ENCODE measurements at regions not wholly inside any gene's neighbourhood (a gene's known extent, or its start where the extent isn't known, plus 50 kb on each side); places are given as distances from the start of the nearest gene placed in this dataset.

DNA sequence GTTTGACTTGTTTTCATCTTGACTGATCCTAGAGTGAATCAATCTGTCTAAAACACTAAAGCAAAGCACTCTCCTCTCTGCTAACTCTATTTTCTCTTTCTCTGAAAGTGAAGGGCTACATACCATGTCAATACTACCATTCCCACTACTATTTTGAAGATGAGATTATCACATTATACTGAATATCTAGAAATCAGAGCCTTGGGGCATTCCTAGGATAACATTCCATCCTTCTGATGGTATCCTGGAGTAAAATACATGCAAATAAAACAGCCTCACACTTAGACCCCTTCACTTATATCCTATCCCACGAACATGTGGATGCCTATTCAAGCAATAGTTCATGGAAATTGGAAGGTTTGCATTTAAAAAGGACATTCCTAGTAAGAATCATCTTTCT is 309.3 kb upstream of the ACTBL2 start:
- DNase-seq (ENCODE audit: low spot score), result no peak
- H3K9me3 Mint-ChIP-seq, result no peaks in the 10 kb centered on the region

DNA sequence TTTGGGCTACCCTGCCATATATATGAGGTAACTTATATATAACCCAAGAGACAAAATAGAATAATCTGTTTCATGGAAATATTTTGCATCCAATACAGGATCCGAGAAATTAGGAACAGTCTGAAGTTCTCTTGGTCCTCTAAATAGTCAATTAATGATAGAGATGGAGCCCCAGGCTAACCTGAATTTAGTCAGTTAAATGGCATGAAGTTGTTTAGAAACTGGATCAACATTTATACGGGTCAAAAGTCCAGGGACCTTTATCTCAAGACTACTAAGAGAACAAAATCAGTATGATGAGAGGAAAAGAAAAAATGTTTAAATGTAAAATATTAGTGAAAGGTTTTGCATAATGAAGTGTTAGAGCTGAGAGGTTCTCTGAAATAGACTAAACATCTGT is 303.3 kb upstream of the ACTBL2 start:
- H3K36me3 Mint-ChIP-seq (ENCODE audit: low read depth), result no peaks in the 10 kb centered on the region
- no peaks in the 10 kb centered on the region for H3K9me3 Mint-ChIP-seq
- no peak for DNase-seq (ENCODE audit: low spot score)
- H3K27ac Mint-ChIP-seq, result no peak overlapping the region
- H3K27me3 Mint-ChIP-seq (ENCODE audit: low read depth), result peaks cover 7% of the 10 kb centered on the region
- H3K4me1 Mint-ChIP-seq (ENCODE audit: low read depth), result no peaks in the 10 kb centered on the region
- no peak overlapping the region for H3K4me3 Mint-ChIP-seq

More for the DNA sequence above, 309.3 kb upstream of the ACTBL2 start:
- H3K4me1 Mint-ChIP-seq (ENCODE audit: low read depth), result no peaks in the 10 kb centered on the region
- no peak overlapping the region for H3K27ac Mint-ChIP-seq
- H3K27me3 Mint-ChIP-seq (ENCODE audit: low read depth), result peaks cover 2% of the 10 kb centered on the region
- H3K36me3 Mint-ChIP-seq (ENCODE audit: low read depth), result no peaks in the 10 kb centered on the region
- no peak overlapping the region for H3K4me3 Mint-ChIP-seq

DNA sequence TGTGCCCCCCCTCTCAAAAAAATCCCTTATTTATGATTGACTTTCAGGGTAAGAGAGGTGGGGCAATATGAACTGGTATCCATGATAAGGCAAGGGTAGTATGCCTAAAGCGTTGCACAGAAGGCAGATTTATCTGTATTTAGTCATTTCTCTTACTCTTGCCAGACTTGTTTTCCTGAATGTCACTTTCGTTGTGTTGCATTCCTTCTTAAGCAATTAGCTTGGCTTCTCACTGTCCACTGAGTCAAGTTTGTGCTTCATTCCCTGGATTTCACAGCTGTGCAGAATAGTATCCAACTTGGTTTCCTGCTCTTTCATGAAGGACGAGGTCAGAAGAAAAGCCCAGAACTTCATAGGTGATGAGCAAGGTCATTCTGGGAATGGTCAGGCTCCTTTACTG is 301.5 kb upstream of the ACTBL2 start:
- Mint-ChIP-seq H3K27me3 (ENCODE audit: low read depth) (peaks cover 7% of the 10 kb centered on the region), H3K4me1 (ENCODE audit: low read depth) (no peaks in the 10 kb centered on the region), H3K36me3 (ENCODE audit: low read depth) (no peaks in the 10 kb centered on the region), H3K27ac (no peak overlapping the region), H3K4me3 (no peak overlapping the region), H3K9me3 (no peaks in the 10 kb centered on the region)
- DNase-seq (ENCODE audit: low spot score), result no peak

DNA sequence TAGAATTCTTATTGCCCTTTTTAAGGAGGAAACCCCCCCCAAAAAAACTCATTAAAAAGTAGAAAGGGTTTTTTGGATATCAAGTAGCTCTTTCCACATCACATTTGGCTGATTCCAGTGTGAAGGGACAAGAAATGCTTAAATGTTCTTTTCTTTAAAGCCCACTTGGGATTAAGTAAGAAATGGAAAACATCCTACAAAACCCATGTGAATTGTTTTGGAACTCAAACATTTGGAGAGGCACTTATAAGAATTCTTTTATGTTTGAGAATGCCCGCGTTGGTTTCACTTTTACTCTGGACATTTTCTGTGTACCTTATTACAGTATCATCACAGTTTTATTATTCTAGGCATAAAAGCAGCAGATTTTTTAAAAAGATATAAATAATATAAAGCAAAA is 301.1 kb upstream of the ACTBL2 start:
- no peak for DNase-seq (ENCODE audit: low spot score)
- Mint-ChIP-seq H3K36me3 (ENCODE audit: low read depth) (no peaks in the 10 kb centered on the region), H3K4me3 (no peak overlapping the region), H3K27ac (no peak overlapping the region), H3K4me1 (ENCODE audit: low read depth) (no peaks in the 10 kb centered on the region), H3K9me3 (no peaks in the 10 kb centered on the region), H3K27me3 (ENCODE audit: low read depth) (peaks cover 5% of the 10 kb centered on the region)

DNA sequence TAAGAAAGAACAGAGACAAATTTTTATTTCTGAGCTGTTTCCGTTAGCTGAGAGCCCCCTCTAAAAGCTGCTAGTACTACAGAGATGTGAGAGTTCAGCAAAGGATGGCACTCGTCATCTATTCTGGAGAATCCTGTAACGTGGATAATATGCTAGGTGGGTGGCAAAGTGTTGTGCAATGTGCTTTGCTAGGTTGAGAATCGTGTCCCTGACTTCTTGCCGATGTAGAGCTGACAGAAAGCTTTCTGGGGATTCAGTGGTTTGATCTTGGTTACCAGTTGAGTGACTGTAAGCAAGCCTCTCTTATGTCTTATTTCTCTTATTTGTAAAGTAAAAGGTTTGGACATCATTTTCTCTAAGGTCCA is 298.3 kb upstream of the ACTBL2 start:
- Mint-ChIP-seq H3K27ac (no peak overlapping the region), H3K27me3 (ENCODE audit: low read depth) (peaks cover 4% of the 10 kb centered on the region), H3K36me3 (ENCODE audit: low read depth) (no peaks in the 10 kb centered on the region), H3K4me3 (no peak overlapping the region), H3K4me1 (ENCODE audit: low read depth) (no peaks in the 10 kb centered on the region), H3K9me3 (no peaks in the 10 kb centered on the region)
- no peak for DNase-seq (ENCODE audit: low spot score)

DNA sequence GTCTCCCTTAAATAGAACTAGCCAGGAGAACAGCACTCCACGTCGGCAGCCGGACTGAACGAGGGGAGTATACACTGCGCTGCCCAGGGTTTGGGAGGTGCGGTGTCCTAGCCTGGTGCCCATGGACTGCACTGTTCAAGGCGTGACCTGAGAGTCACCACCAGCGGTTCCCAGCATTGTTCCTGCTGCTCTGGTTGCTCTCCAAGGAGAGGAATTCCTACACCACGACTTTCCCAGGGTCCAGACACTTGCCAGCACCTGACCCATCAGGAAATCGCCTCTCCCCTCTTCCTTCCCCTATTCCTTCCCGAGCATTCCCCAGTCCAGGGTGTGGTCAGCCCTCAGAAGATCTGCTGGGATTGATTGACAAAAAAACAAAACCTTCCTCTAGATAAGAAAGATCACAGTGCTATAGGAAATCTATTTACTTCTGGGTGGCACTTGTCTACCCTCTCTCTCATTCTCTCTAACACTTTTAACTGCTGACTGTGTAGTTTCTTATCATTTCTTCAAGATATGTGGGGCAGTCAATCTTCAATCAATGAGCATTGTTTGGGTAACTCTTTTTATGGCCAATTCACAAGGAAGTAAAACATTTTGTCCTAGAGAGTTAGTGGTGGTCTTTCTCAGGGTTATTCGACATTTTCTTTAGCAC is 297.8 kb upstream of the ACTBL2 start:
- no peaks in the 10 kb centered on the region for H3K4me1 Mint-ChIP-seq (ENCODE audit: low read depth)
- H3K27ac Mint-ChIP-seq, result no peak overlapping the region
- no peaks in the 10 kb centered on the region for H3K9me3 Mint-ChIP-seq

DNA sequence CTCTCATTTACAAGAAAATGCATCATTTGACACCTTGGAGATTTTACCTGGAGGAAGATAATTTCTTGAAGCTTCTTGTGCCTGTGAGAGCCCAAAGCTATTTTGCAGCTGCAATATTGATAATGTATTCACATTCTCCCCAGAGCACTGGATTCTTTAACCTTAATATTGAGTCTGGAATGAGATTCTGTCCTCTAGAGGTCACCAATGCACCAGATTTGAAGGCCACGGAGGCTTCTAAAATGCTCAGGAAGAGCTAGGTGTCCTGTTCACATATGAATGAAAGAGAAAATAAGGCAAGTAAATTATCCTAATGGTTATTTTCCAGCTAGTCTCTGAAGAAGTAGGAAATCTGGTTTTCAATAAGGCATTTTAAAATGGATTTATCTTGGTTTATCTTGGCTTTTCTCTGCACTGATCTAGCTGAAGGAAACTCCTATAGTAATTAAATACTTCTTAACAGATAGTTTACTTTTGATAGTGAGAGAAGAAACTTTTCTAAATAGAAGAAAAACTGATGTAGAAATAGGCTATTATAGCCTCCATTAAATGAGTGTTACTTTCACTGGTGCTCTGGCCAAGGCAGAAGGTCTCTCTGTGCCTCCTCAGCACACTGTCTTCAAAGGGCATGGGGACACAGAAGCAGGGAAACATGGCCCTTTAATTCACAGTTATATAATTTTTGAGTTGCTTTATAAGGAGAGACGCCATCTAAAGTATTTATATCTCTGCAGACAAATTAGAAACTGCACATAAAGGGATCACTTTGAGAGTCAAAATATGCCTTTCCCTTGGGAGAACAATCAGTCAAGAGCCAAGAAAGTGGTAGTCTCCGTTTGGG is 297.0 kb upstream of the ACTBL2 start:
- Mint-ChIP-seq H3K9me3 (no peaks in the 10 kb centered on the region), H3K4me3 (no peak overlapping the region), H3K27ac (no peak overlapping the region), H3K27me3 (ENCODE audit: low read depth) (peaks cover 2% of the 10 kb centered on the region), H3K36me3 (ENCODE audit: low read depth) (no peaks in the 10 kb centered on the region), H3K4me1 (ENCODE audit: low read depth) (no peaks in the 10 kb centered on the region)
- DNase-seq (ENCODE audit: low spot score), result no peak

More for the DNA sequence above, 297.8 kb upstream of the ACTBL2 start:
- Mint-ChIP-seq H3K36me3 (ENCODE audit: low read depth) (no peaks in the 10 kb centered on the region), H3K27me3 (ENCODE audit: low read depth) (peaks cover 4% of the 10 kb centered on the region), H3K4me3 (no peak overlapping the region)
- no peak for DNase-seq (ENCODE audit: low spot score)

DNA sequence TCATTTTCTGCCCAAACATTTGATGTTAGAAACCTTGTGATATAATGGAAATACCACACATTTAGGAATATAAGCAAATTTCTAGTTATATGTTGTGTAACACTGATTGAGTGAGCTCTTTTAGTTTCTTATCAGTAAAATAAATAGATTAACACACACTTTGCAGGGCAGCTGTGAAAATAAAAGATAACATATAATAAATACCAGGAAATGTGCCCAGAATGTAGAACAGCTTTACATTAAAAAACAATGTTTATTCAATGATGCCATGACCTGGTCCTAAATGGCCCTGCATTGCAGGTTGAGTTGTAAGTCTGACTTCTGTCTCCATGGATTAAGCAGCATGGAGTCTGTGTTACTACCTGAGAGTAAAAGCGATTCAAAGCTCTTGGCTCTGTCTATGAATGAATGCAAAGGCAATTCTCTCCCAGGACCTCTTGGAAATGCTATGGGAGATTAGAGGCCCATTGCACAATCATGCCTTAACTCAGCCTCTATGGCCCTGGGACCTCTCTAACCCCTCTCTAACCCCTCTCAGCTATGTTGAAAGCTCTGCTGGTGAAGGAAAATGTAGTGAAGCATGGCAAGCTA is 296.0 kb upstream of the ACTBL2 start:
- peaks cover 2% of the 10 kb centered on the region for H3K27me3 Mint-ChIP-seq (ENCODE audit: low read depth)
- H3K4me3 Mint-ChIP-seq, result no peak overlapping the region
- H3K27ac Mint-ChIP-seq, result no peak overlapping the region
- DNase-seq (ENCODE audit: low spot score), result no peak
- no peaks in the 10 kb centered on the region for H3K36me3 Mint-ChIP-seq (ENCODE audit: low read depth)
- no peaks in the 10 kb centered on the region for H3K4me1 Mint-ChIP-seq (ENCODE audit: low read depth)
- H3K9me3 Mint-ChIP-seq, result no peaks in the 10 kb centered on the region

DNA sequence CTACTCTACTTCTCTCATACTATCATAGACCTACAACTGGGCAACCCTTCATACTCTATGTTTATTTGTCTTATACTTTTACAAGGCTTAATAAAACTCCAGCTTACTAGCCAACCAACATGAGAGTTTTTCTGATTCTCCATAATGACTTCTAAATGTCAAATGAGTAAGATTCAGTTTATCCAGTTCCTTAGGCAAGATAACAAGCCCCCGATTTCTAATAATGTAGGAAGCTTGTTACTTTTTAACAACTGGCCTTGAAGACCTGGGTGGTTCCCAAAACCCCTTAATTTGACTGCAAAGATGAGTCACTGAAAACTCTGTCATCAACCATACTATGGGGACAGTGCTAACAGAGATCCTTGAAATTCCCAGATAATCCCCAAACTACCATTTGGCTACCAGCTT is 294.6 kb upstream of the ACTBL2 start:
- Mint-ChIP-seq H3K27me3 (ENCODE audit: low read depth) (peaks cover 2% of the 10 kb centered on the region), H3K4me3 (no peak overlapping the region), H3K4me1 (ENCODE audit: low read depth) (no peaks in the 10 kb centered on the region), H3K36me3 (ENCODE audit: low read depth) (no peaks in the 10 kb centered on the region), H3K9me3 (no peaks in the 10 kb centered on the region), H3K27ac (no peak overlapping the region)
- no peak for DNase-seq (ENCODE audit: low spot score)

DNA sequence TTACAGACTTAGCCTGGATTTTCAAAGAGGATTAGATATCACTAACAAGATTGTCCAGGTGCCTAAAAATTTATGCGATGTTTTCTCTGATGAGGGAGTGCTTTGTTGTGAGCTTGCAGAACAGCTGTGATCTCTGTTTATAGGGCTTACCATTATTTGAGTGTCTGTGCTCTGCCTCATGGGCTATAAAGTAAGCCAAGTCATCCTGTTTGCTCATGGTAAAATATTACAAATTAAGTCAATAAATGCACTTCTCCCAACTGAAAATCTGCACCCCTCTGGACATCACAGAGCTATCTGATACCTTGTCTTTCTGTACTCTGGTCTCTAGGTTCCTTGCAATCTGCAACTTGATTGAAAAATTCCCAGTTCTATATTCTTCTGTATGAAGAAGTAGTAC is 293.4 kb upstream of the ACTBL2 start:
- Mint-ChIP-seq H3K27me3 (ENCODE audit: low read depth) (peaks cover 2% of the 10 kb centered on the region), H3K9me3 (no peaks in the 10 kb centered on the region)

DNA sequence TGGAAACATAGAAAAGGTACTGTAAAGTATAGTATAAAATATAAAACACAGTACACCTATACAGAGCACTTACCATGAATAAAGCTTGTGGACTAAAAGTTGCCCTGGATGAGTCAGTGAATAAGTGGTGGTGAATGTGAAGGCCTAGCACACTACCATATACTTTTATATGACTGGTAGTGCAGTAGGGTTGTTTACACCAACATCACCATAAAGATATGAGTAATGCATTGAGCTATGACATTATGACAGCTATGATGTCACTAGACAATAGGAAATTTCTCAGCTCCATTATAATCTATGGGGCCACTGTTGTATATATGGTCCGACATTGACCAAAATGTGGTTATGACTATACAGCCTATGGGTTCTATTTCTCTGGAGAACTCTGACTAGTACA is 291.8 kb upstream of the ACTBL2 start:
- no peak for DNase-seq (ENCODE audit: low spot score)
- Mint-ChIP-seq H3K9me3 (no peaks in the 10 kb centered on the region), H3K27ac (no peak overlapping the region), H3K4me3 (no peak overlapping the region), H3K27me3 (ENCODE audit: low read depth) (peaks cover 2% of the 10 kb centered on the region), H3K36me3 (ENCODE audit: low read depth) (no peaks in the 10 kb centered on the region), H3K4me1 (ENCODE audit: low read depth) (peaks cover 2% of the 10 kb centered on the region)

More for the DNA sequence above, 293.4 kb upstream of the ACTBL2 start:
- Mint-ChIP-seq H3K4me1 (ENCODE audit: low read depth) (no peaks in the 10 kb centered on the region), H3K36me3 (ENCODE audit: low read depth) (no peaks in the 10 kb centered on the region), H3K4me3 (no peak overlapping the region), H3K27ac (no peak overlapping the region)
- no peak for DNase-seq (ENCODE audit: low spot score)

DNA sequence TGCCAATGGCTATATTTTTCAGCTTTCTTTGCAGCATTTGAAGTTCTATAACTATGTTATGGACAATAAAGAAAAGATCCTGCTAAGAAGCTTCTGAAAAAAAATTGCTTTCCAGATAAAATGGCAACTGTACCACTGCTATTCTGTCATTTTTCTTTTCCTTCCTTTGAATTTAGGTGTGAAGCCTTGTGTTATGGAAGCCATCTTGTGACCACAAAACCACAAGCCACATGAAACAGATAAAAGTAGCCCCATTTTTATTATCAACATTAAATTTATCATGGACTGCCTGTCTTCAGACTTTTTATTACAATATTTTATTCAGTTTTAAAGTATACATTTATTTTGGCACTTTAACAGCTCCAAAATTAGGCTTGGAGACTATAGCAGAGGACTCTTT is 289.9 kb upstream of the ACTBL2 start:
- Mint-ChIP-seq H3K9me3 (no peaks in the 10 kb centered on the region), H3K27ac (no peak overlapping the region), H3K27me3 (ENCODE audit: low read depth) (no peaks in the 10 kb centered on the region), H3K36me3 (ENCODE audit: low read depth) (no peaks in the 10 kb centered on the region), H3K4me3 (no peak overlapping the region), H3K4me1 (ENCODE audit: low read depth) (peaks cover 2% of the 10 kb centered on the region)
- DNase-seq (ENCODE audit: low spot score), result no peak

DNA sequence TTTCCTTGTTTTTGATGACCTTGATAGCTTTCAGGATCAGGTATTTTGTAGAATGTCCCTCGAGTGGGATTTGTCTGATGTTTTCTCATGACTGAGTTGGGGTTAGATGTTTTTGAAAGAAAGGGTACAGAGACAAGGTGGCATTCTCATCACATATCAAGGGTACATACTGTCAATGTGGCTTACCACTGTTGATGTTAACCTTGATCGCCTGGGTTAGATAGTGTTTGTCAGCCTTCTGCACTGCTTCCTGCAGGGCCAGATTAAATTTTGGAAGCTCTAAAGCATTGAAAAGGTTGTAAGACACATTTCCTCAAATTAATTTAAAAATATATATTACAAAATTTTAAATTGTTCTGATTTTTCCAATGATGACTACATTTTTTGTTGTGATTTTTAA is 287.4 kb upstream of the ACTBL2 start:
- Mint-ChIP-seq H3K36me3 (ENCODE audit: low read depth) (no peaks in the 10 kb centered on the region), H3K27me3 (ENCODE audit: low read depth) (no peaks in the 10 kb centered on the region), H3K4me3 (no peak overlapping the region), H3K27ac (no peak overlapping the region), H3K9me3 (no peaks in the 10 kb centered on the region), H3K4me1 (ENCODE audit: low read depth) (peaks cover 2% of the 10 kb centered on the region)
- no peak for DNase-seq (ENCODE audit: low spot score)

DNA sequence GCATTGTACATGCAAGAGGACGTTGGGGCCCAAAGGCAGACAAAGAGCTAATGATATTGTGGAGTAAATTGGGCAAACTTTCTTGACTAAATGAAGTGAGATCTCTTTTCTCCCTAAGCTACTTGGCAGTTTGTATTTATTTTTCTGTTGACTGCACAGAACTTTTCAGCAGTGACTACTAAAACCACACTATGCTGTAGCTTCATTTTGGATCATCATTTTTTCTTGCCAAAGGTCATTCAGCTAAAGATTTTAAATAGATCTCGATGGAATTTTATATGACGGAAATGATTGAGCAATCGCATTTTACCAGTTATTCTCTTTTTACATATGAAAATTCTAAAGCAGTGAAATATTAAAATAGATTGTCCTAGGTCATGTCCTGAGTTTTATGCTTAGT is 286.1 kb upstream of the ACTBL2 start:
- Mint-ChIP-seq H3K4me3 (no peak overlapping the region), H3K4me1 (ENCODE audit: low read depth) (peaks cover 2% of the 10 kb centered on the region), H3K9me3 (no peaks in the 10 kb centered on the region), H3K36me3 (ENCODE audit: low read depth) (no peaks in the 10 kb centered on the region), H3K27me3 (ENCODE audit: low read depth) (no peaks in the 10 kb centered on the region), H3K27ac (no peak overlapping the region)
- no peak for DNase-seq (ENCODE audit: low spot score)
